ENCODE measurements at regions not wholly inside any gene's neighbourhood (a gene's known extent, or its start where the extent isn't known, plus 50 kb on each side); places are given as distances from the start of the nearest gene placed in this dataset.

DNA sequence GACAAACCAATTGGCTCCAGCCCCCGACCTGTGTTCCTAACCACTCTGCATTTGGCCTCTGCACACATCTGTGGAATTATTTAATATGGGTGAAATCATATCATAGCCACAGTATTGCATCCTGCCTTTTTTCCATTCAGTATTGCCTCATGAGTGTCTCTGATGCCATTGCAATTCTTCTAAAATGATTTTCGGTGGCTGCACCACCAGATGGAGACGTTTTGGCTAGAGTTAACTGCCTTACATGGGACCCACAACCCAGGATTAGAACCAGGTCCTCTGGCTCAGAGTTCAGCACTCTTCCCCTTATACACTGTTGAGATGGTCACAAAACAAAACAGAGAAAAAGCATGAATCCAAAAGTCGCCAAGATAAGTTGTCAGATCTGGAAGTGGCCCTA is 180.8 kb downstream of the EMX2 start:
- TF ChIP-seq, protein P1, sequence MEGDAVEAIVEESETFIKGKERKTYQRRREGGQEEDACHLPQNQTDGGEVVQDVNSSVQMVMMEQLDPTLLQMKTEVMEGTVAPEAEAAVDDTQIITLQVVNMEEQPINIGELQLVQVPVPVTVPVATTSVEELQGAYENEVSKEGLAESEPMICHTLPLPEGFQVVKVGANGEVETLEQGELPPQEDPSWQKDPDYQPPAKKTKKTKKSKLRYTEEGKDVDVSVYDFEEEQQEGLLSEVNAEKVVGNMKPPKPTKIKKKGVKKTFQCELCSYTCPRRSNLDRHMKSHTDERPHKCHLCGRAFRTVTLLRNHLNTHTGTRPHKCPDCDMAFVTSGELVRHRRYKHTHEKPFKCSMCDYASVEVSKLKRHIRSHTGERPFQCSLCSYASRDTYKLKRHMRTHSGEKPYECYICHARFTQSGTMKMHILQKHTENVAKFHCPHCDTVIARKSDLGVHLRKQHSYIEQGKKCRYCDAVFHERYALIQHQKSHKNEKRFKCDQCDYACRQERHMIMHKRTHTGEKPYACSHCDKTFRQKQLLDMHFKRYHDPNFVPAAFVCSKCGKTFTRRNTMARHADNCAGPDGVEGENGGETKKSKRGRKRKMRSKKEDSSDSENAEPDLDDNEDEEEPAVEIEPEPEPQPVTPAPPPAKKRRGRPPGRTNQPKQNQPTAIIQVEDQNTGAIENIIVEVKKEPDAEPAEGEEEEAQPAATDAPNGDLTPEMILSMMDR (IDR thresholded peaks at IDR 0.05), result no peak
- no peak for TF ChIP-seq POLR2A (IDR thresholded peaks at IDR 0.05)

Data from testis (tissue), 2 donors.